ENCODE measurements at regions not wholly inside any gene's neighbourhood (a gene's known extent, or its start where the extent isn't known, plus 50 kb on each side); places are given as distances from the start of the nearest gene placed in this dataset.

- Histone ChIP-seq H3K27me3 (ENCODE audit: control insufficient read depth in 2 of 2, insufficient read depth in 1 of 2, low read length in 1 of 2) (no peaks in the 10 kb centered on the region), H3K36me3 (ENCODE audit: control insufficient read depth in 2 of 2, insufficient read depth in 2 of 2, low read length in 1 of 2) (no peaks in the 10 kb centered on the region), H3K4me3 (ENCODE audit: low read length in 2 of 2) (no peak overlapping the region), H3K4me1 (ENCODE audit: control insufficient read depth in 2 of 2, insufficient read depth in 2 of 2, low read length in 2 of 2) (no peaks in the 10 kb centered on the region), H3K27ac (ENCODE audit: low read depth in 1 of 2, low read length in 1 of 2) (no peak overlapping the region), H3K9me3 (ENCODE audit: control insufficient read depth in 2 of 2, insufficient read depth in 1 of 2, low read length in 1 of 2) (no peaks in the 10 kb centered on the region)
- DNase-seq (ENCODE audit: low read depth in 6 of 9, low spot score in 9 of 9): no peak
- WGBS: 88% methylated on average over 6 of the region's 6 CpGs
Measured at GRCh38 chr9:135320943-135321342, 158.6 kb upstream of the PPP1R26 start.

GRCh38 chr9:135321580-135321979 is 158.0 kb upstream of the PPP1R26 start:
- H3K9me3 ChIP-seq (ENCODE audit: control insufficient read depth in 2 of 2, insufficient read depth in 1 of 2, low read length in 1 of 2): no peaks in the 10 kb centered on the region
- H3K4me3 ChIP-seq (ENCODE audit: low read length in 2 of 2): no peak overlapping the region
- H3K4me1 ChIP-seq (ENCODE audit: control insufficient read depth in 2 of 2, insufficient read depth in 2 of 2, low read length in 2 of 2): no peaks in the 10 kb centered on the region
- H3K27ac ChIP-seq (ENCODE audit: low read depth in 1 of 2, low read length in 1 of 2): no peak overlapping the region
- 87% methylated on average over 4 of the region's 4 CpGs for WGBS
- H3K27me3 ChIP-seq (ENCODE audit: control insufficient read depth in 2 of 2, insufficient read depth in 1 of 2, low read length in 1 of 2): no peaks in the 10 kb centered on the region
- no peaks in the 10 kb centered on the region for H3K36me3 ChIP-seq (ENCODE audit: control insufficient read depth in 2 of 2, insufficient read depth in 2 of 2, low read length in 1 of 2)
- DNase-seq (ENCODE audit: low read depth in 6 of 9, low spot score in 9 of 9): no peak

GRCh38 chr9:135324329-135324728 is 155.3 kb upstream of the PPP1R26 start:
- Histone ChIP-seq H3K27ac (ENCODE audit: low read depth in 1 of 2, low read length in 1 of 2) (no peak overlapping the region), H3K4me3 (ENCODE audit: low read length in 2 of 2) (no peak overlapping the region), H3K27me3 (ENCODE audit: control insufficient read depth in 2 of 2, insufficient read depth in 1 of 2, low read length in 1 of 2) (no peaks in the 10 kb centered on the region), H3K4me1 (ENCODE audit: control insufficient read depth in 2 of 2, insufficient read depth in 2 of 2, low read length in 2 of 2) (no peaks in the 10 kb centered on the region), H3K9me3 (ENCODE audit: control insufficient read depth in 2 of 2, insufficient read depth in 1 of 2, low read length in 1 of 2) (no peaks in the 10 kb centered on the region), H3K36me3 (ENCODE audit: control insufficient read depth in 2 of 2, insufficient read depth in 2 of 2, low read length in 1 of 2) (no peaks in the 10 kb centered on the region)
- 93% methylated on average over 6 of the region's 6 CpGs for WGBS
- no peak for DNase-seq (ENCODE audit: low read depth in 6 of 9, low spot score in 9 of 9)

- WGBS: 89% methylated on average over 7 of the region's 7 CpGs
- Histone ChIP-seq H3K9me3 (ENCODE audit: control insufficient read depth in 2 of 2, insufficient read depth in 1 of 2, low read length in 1 of 2) (no peaks in the 10 kb centered on the region), H3K27me3 (ENCODE audit: control insufficient read depth in 2 of 2, insufficient read depth in 1 of 2, low read length in 1 of 2) (no peaks in the 10 kb centered on the region), H3K27ac (ENCODE audit: low read depth in 1 of 2, low read length in 1 of 2) (no peak overlapping the region), H3K4me1 (ENCODE audit: control insufficient read depth in 2 of 2, insufficient read depth in 2 of 2, low read length in 2 of 2) (no peaks in the 10 kb centered on the region), H3K4me3 (ENCODE audit: low read length in 2 of 2) (no peak overlapping the region), H3K36me3 (ENCODE audit: control insufficient read depth in 2 of 2, insufficient read depth in 2 of 2, low read length in 1 of 2) (no peaks in the 10 kb centered on the region)
- DNase-seq (ENCODE audit: low read depth in 6 of 9, low spot score in 9 of 9): no peak
Measured at GRCh38 chr9:135326141-135326540, 153.4 kb upstream of the PPP1R26 start.

- Histone ChIP-seq H3K9me3 (ENCODE audit: control insufficient read depth in 2 of 2, insufficient read depth in 1 of 2, low read length in 1 of 2) (no peaks in the 10 kb centered on the region), H3K4me3 (ENCODE audit: low read length in 2 of 2) (no peak overlapping the region), H3K27me3 (ENCODE audit: control insufficient read depth in 2 of 2, insufficient read depth in 1 of 2, low read length in 1 of 2) (no peaks in the 10 kb centered on the region), H3K4me1 (ENCODE audit: control insufficient read depth in 2 of 2, insufficient read depth in 2 of 2, low read length in 2 of 2) (no peaks in the 10 kb centered on the region), H3K36me3 (ENCODE audit: control insufficient read depth in 2 of 2, insufficient read depth in 2 of 2, low read length in 1 of 2) (no peaks in the 10 kb centered on the region), H3K27ac (ENCODE audit: low read depth in 1 of 2, low read length in 1 of 2) (no peak overlapping the region)
- WGBS: 94% methylated on average over 11 of the region's 11 CpGs
- no peak for DNase-seq (ENCODE audit: low read depth in 6 of 9, low spot score in 9 of 9)
Measured at GRCh38 chr9:135326633-135327152, 152.9 kb upstream of the PPP1R26 start.

- Histone ChIP-seq H3K4me3 (ENCODE audit: low read length in 2 of 2) (no peak overlapping the region), H3K36me3 (ENCODE audit: control insufficient read depth in 2 of 2, insufficient read depth in 2 of 2, low read length in 1 of 2) (no peaks in the 10 kb centered on the region), H3K27me3 (ENCODE audit: control insufficient read depth in 2 of 2, insufficient read depth in 1 of 2, low read length in 1 of 2) (peaks cover 0 to 2% of the 10 kb centered on the region in 2 donors), H3K9me3 (ENCODE audit: control insufficient read depth in 2 of 2, insufficient read depth in 1 of 2, low read length in 1 of 2) (no peaks in the 10 kb centered on the region), H3K4me1 (ENCODE audit: control insufficient read depth in 2 of 2, insufficient read depth in 2 of 2, low read length in 2 of 2) (no peaks in the 10 kb centered on the region), H3K27ac (ENCODE audit: low read depth in 1 of 2, low read length in 1 of 2) (no peak overlapping the region)
- DNase-seq (ENCODE audit: low read depth in 6 of 9, low spot score in 9 of 9): no peak
- WGBS: 83% methylated on average over 20 of the region's 20 CpGs
Measured at GRCh38 chr9:135328485-135329417, 150.8 kb upstream of the PPP1R26 start.

- H3K9me3 ChIP-seq (ENCODE audit: control insufficient read depth in 2 of 2, insufficient read depth in 1 of 2, low read length in 1 of 2): no peaks in the 10 kb centered on the region
- no peak overlapping the region for H3K4me3 ChIP-seq (ENCODE audit: low read length in 2 of 2)
- no peak for DNase-seq (ENCODE audit: low read depth in 6 of 9, low spot score in 9 of 9)
- H3K27me3 ChIP-seq (ENCODE audit: control insufficient read depth in 2 of 2, insufficient read depth in 1 of 2, low read length in 1 of 2): peaks cover 0 to 2% of the 10 kb centered on the region in 2 donors
- 69% methylated on average over 21 of the region's 21 CpGs for WGBS
- no peaks in the 10 kb centered on the region for H3K4me1 ChIP-seq (ENCODE audit: control insufficient read depth in 2 of 2, insufficient read depth in 2 of 2, low read length in 2 of 2)
- no peak overlapping the region for H3K27ac ChIP-seq (ENCODE audit: low read depth in 1 of 2, low read length in 1 of 2)
- no peaks in the 10 kb centered on the region for H3K36me3 ChIP-seq (ENCODE audit: control insufficient read depth in 2 of 2, insufficient read depth in 2 of 2, low read length in 1 of 2)
Measured at GRCh38 chr9:135329571-135330306, 149.8 kb upstream of the PPP1R26 start.

- Histone ChIP-seq H3K4me3 (ENCODE audit: low read length in 2 of 2) (no peak overlapping the region), H3K4me1 (ENCODE audit: control insufficient read depth in 2 of 2, insufficient read depth in 2 of 2, low read length in 2 of 2) (no peaks in the 10 kb centered on the region), H3K9me3 (ENCODE audit: control insufficient read depth in 2 of 2, insufficient read depth in 1 of 2, low read length in 1 of 2) (no peaks in the 10 kb centered on the region), H3K36me3 (ENCODE audit: control insufficient read depth in 2 of 2, insufficient read depth in 2 of 2, low read length in 1 of 2) (no peaks in the 10 kb centered on the region), H3K27ac (ENCODE audit: low read depth in 1 of 2, low read length in 1 of 2) (no peak overlapping the region), H3K27me3 (ENCODE audit: control insufficient read depth in 2 of 2, insufficient read depth in 1 of 2, low read length in 1 of 2) (peaks cover 0 to 2% of the 10 kb centered on the region in 2 donors)
- DNase-seq (ENCODE audit: low read depth in 6 of 9, low spot score in 9 of 9): no peak
- WGBS: 95% methylated on average over 6 of the region's 6 CpGs
Measured at GRCh38 chr9:135330307-135330631, 149.3 kb upstream of the PPP1R26 start.

All from thymus (tissue), 11 donors.